ENCODE measurements at regions not wholly inside any gene's neighbourhood (a gene's known extent, or its start where the extent isn't known, plus 50 kb on each side); places are given as distances from the start of the nearest gene placed in this dataset.

DNA sequence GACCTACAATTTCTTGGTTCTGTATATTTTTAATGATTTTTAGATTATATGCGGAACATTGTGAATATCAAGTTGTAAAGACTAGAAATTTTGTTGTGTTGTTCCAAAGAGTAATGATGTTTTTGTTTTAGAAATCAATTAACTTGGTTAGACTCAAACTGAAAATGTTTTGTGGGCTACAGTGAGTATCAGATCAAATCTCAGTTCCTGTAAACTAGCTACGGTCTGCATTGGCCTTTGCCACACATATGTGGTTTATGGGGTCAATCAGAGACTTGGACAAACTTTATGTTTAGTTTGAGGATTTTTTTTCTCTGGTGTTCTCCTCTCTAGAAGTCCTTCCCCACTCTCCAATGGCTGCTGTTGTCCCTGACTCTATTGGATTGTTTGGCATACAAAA, 308.0 kb upstream of the THRB start:
- TF ChIP-seq, protein P1, sequence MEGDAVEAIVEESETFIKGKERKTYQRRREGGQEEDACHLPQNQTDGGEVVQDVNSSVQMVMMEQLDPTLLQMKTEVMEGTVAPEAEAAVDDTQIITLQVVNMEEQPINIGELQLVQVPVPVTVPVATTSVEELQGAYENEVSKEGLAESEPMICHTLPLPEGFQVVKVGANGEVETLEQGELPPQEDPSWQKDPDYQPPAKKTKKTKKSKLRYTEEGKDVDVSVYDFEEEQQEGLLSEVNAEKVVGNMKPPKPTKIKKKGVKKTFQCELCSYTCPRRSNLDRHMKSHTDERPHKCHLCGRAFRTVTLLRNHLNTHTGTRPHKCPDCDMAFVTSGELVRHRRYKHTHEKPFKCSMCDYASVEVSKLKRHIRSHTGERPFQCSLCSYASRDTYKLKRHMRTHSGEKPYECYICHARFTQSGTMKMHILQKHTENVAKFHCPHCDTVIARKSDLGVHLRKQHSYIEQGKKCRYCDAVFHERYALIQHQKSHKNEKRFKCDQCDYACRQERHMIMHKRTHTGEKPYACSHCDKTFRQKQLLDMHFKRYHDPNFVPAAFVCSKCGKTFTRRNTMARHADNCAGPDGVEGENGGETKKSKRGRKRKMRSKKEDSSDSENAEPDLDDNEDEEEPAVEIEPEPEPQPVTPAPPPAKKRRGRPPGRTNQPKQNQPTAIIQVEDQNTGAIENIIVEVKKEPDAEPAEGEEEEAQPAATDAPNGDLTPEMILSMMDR (IDR thresholded peaks at IDR 0.05), result no peak
- TF ChIP-seq POLR2A (IDR thresholded peaks at IDR 0.05), result no peak

All from testis (tissue), 2 donors.